H1 (cell line): ENCODE measurements at regions not wholly inside any gene's neighbourhood (a gene's known extent, or its start where the extent isn't known, plus 50 kb on each side); places are given as distances from the start of the nearest gene placed in this dataset.

ENCODE experiments used
- CTCF ChIA-PET: fragments of 300-600 bp; sonication (Branson Sonifier 250); formaldehyde crosslinking; loops from one replicate; lab custom pipeline; 2021; ENCODE audit not compliant: partially characterized antibody; lab: Charles Lee
- POLR2A ChIA-PET: fragments of 300-600 bp; sonication (Branson Sonifier 250); formaldehyde crosslinking; loops from one replicate; lab custom pipeline; 2021; ENCODE audit warnings: inconsistent platforms; ENCODE audit not compliant: partially characterized antibody; lab: Charles Lee
- DNase-seq, 2 experiments: peaks; one replicate each; pipeline versions ENCODE4 v3.0.0 to v3.0.0-alpha.2; 2010 to 2022; ENCODE audit warnings: low spot score in 2 of 2, low read depth in 1 of 2, mixed read lengths in 1 of 2
- FAIRE-seq: peaks from 2 replicates; lab custom pipeline; 2011; peaks lifted over from hg19 to GRCh38; lab: Jason Lieb, UNC
- H2AFZ ChIP-seq: 2 replicates; pipeline ENCODE4 v1.8.1; 2012; ENCODE audit warnings: low read length, inconsistent platforms
- H2AK5ac ChIP-seq: 2 replicates; pipeline ENCODE4 v1.6.1; 2013; ENCODE audit warnings: low read depth, low read length
- H2BK120ac ChIP-seq: replicated peaks from 2 replicates; pipeline ENCODE3; 2013; ENCODE audit warnings: low read depth, low read length, inconsistent platforms
- H2BK12ac ChIP-seq: 2 replicates; pipeline ENCODE4 v1.6.1; 2013; ENCODE audit warnings: low read depth, low read length
- H2BK15ac ChIP-seq: 2 replicates; pipeline ENCODE4 v1.6.1; 2013; ENCODE audit warnings: low read length
- H2BK20ac ChIP-seq: 2 replicates; pipeline ENCODE4 v1.6.1; 2013; ENCODE audit warnings: low read length
- H2BK5ac ChIP-seq: 2 replicates; pipeline ENCODE4 v1.6.1; 2013; ENCODE audit warnings: low read depth, low read length
- H3K14ac ChIP-seq: 2 replicates; pipeline ENCODE4 v1.6.1; 2013; ENCODE audit warnings: inconsistent platforms; ENCODE audit not compliant: insufficient read length
- H3K18ac ChIP-seq: 2 replicates; pipeline ENCODE4 v1.6.1; 2013; ENCODE audit warnings: low read length; ENCODE audit errors: extremely low read depth
- H3K23ac ChIP-seq: 2 replicates; pipeline ENCODE4 v1.6.1; 2013; ENCODE audit warnings: inconsistent platforms; ENCODE audit not compliant: insufficient read length
- H3K23me2 ChIP-seq: 2 replicates; pipeline ENCODE4 v1.6.1; 2013; ENCODE audit warnings: low read depth, low read length
- H3K27ac ChIP-seq: 2 replicates; pipeline ENCODE4 v1.6.1; 2011; ENCODE audit warnings: low read depth, low read length, inconsistent platforms
- H3K27me3 ChIP-seq, 4 experiments: replicated peaks in 1 of 4; 1 replicate in 1 of 4; 2 replicates in 3 of 4; pipeline versions ENCODE4 v1.6.1 to v1.8.1; 2011 to 2013; ENCODE audit warnings: low read length in 3 of 4, mild to moderate bottlenecking in 3 of 4, inconsistent platforms in 2 of 4, mixed read lengths in 2 of 4, moderate library complexity in 1 of 4; ENCODE audit not compliant: control insufficient read depth in 3 of 4, insufficient read depth in 3 of 4; ENCODE audit errors: extremely low read depth in 1 of 4
- H3K36me3 ChIP-seq, 4 experiments: 2 replicates each; pipeline versions ENCODE4 v1.6.1 to v1.8.1; 2011 to 2013; ENCODE audit warnings: mild to moderate bottlenecking in 4 of 4, low read length in 3 of 4, moderate library complexity in 2 of 4, control low read depth in 1 of 4, inconsistent platforms in 1 of 4; ENCODE audit not compliant: insufficient read depth in 4 of 4, control insufficient read depth in 2 of 4
- H3K4ac ChIP-seq: replicated peaks from 2 replicates; pipeline ENCODE3; 2013; ENCODE audit warnings: low read length, low read depth, mixed read lengths, inconsistent platforms; ENCODE audit not compliant: insufficient read length
- H3K4me1 ChIP-seq, 4 experiments: replicated peaks in 1 of 4; 1 replicate in 1 of 4; 2 replicates in 3 of 4; pipeline versions ENCODE4 v1.6.1 to v1.8.1; 2011 to 2013; ENCODE audit warnings: low read length in 3 of 4, inconsistent platforms in 2 of 4, mixed read lengths in 1 of 4; ENCODE audit not compliant: insufficient read depth in 4 of 4, control insufficient read depth in 3 of 4
- H3K4me2 ChIP-seq, 2 experiments: 2 replicates each; pipeline versions ENCODE4 v1.6.1 to v1.8.1; 2011 to 2013; ENCODE audit warnings: low read depth in 2 of 2, low read length in 2 of 2, control low read depth in 1 of 2, inconsistent platforms in 1 of 2, mild to moderate bottlenecking in 1 of 2; ENCODE audit not compliant: insufficient read depth in 1 of 2
- H3K4me3 ChIP-seq, 4 experiments: fragments of 200-600, 300-600 bp in 1 of 4; sonication (generic), shearing (Covaris generic), sonication (Bioruptor Twin) in 1 of 4; 2 replicates each; pipeline versions ENCODE4 v1.5.1 to v1.8.1; 2011 to 2016; ENCODE audit warnings: low read length in 4 of 4, low read depth in 3 of 4, control low read depth in 2 of 4, inconsistent platforms in 2 of 4, mild to moderate bottlenecking in 2 of 4, mixed read lengths in 1 of 4, moderate library complexity in 1 of 4; ENCODE audit not compliant: insufficient read depth in 2 of 4; ENCODE audit errors: extremely low read depth in 1 of 4
- H3K56ac ChIP-seq: replicated peaks from 2 replicates; pipeline ENCODE3; 2013; ENCODE audit warnings: low read depth, mild to moderate bottlenecking, mixed read lengths, low read length, inconsistent platforms; ENCODE audit not compliant: insufficient read length
- H3K79me1 ChIP-seq: 2 replicates; pipeline ENCODE4 v1.6.1; 2013; ENCODE audit warnings: low read depth, low read length, control low read depth
- H3K79me2 ChIP-seq, 2 experiments: 2 replicates each; pipeline versions ENCODE4 v1.6.1 to v1.8.1; 2012 to 2013; ENCODE audit warnings: low read length in 2 of 2, mild to moderate bottlenecking in 2 of 2, inconsistent platforms in 1 of 2; ENCODE audit not compliant: insufficient read depth in 2 of 2, control insufficient read depth in 1 of 2
- H3K9ac ChIP-seq, 4 experiments: replicated peaks in 1 of 4; 1 replicate in 1 of 4; 2 replicates in 3 of 4; pipeline versions ENCODE4 v1.6.1 to v1.8.1; 2011 to 2013; ENCODE audit warnings: low read depth in 3 of 4, low read length in 3 of 4, control low read depth in 2 of 4, mild to moderate bottlenecking in 2 of 4, moderate library complexity in 2 of 4, inconsistent platforms in 1 of 4; ENCODE audit errors: extremely low read depth in 1 of 4
- H3K9me3 ChIP-seq, 2 experiments: 2 replicates each; pipeline versions ENCODE4 v1.6.1 to v1.8.1; 2012 to 2013; ENCODE audit warnings: mild to moderate bottlenecking in 2 of 2, moderate library complexity in 2 of 2, control low read depth in 1 of 2, inconsistent platforms in 1 of 2, low read depth in 1 of 2, low read length in 1 of 2, mixed read lengths in 1 of 2; ENCODE audit not compliant: insufficient read depth in 2 of 2
- H4K20me1 ChIP-seq, 2 experiments: replicated peaks in 1 of 2; 2 replicates each; pipeline versions ENCODE3 to v1.8.1; 2011 to 2013; ENCODE audit warnings: inconsistent platforms in 2 of 2, low read length in 2 of 2, mild to moderate bottlenecking in 1 of 2; ENCODE audit not compliant: insufficient read depth in 2 of 2, control insufficient read depth in 1 of 2
- H4K5ac ChIP-seq: 2 replicates; pipeline ENCODE4 v1.6.1; 2013; ENCODE audit warnings: low read length, low read depth, mixed read lengths, inconsistent platforms; ENCODE audit not compliant: insufficient read length
- H4K8ac ChIP-seq: 2 replicates; pipeline ENCODE4 v1.8.0; 2013; ENCODE audit warnings: mild to moderate bottlenecking, moderate library complexity, low read length, inconsistent platforms; ENCODE audit not compliant: insufficient read depth; ENCODE audit errors: extremely low read depth
- H4K91ac ChIP-seq: replicated peaks from 2 replicates; pipeline ENCODE3; 2013; ENCODE audit warnings: low read length, mixed read lengths, inconsistent platforms; ENCODE audit not compliant: insufficient read length
- CBX8 ChIP-seq: fragments of 300-800, 300-1000 bp; sonication (generic); IDR thresholded peaks from 2 replicates; pipeline ENCODE4 v1.7.1; 2016; ENCODE audit warnings: low read depth, low read length, borderline replicate concordance
- EP300 ChIP-seq, 2 experiments: IDR thresholded peaks; 1 replicate in 1 of 2; 2 replicates in 1 of 2; pipeline ENCODE4 v1.6.1; 2011 to 2012; ENCODE audit warnings: low read depth in 2 of 2, low read length in 2 of 2, mild to moderate bottlenecking in 2 of 2, borderline replicate concordance in 1 of 2, inconsistent platforms in 1 of 2, moderate library complexity in 1 of 2
- EZH2 ChIP-seq: fragments of 200-600 bp; sonication (generic); IDR thresholded peaks from 2 replicates; pipeline ENCODE4 v1.7.1; 2012; ENCODE audit warnings: low read depth, mild to moderate bottlenecking, moderate library complexity, low read length, inconsistent platforms; ENCODE audit not compliant: severe bottlenecking
- FOSL1 ChIP-seq: IDR thresholded peaks from 2 replicates; pipeline ENCODE4 v1.6.1; 2011; ENCODE audit warnings: mild to moderate bottlenecking, low read depth, low read length, moderate library complexity; ENCODE audit not compliant: insufficient read depth
- KDM5A ChIP-seq: fragments of 200-600 bp; IDR thresholded peaks from 2 replicates; pipeline ENCODE4 v1.7.1; 2012; ENCODE audit warnings: mild to moderate bottlenecking, low read length, inconsistent platforms, mixed read lengths
- MAFK ChIP-seq: IDR thresholded peaks from 2 replicates; pipeline ENCODE4 v1.6.1; 2012; ENCODE audit warnings: low read depth, mild to moderate bottlenecking, improper control_type of control experiment, low read length
- PHF8 ChIP-seq: fragments of 200-600 bp; sonication (generic); conservative IDR thresholded peaks from 2 replicates; pipeline ENCODE4 v1.7.1; 2012; ENCODE audit warnings: low read depth, mild to moderate bottlenecking, inconsistent platforms, low read length, moderate library complexity
- RAD21 ChIP-seq, 2 experiments: IDR thresholded peaks in 1 of 2; conservative IDR thresholded peaks in 1 of 2; 2 replicates each; pipeline ENCODE4 v1.6.1; 2011; ENCODE audit warnings: low read depth in 2 of 2, low read length in 2 of 2, improper control_type of control experiment in 1 of 2, inconsistent platforms in 1 of 2, mild to moderate bottlenecking in 1 of 2, moderate library complexity in 1 of 2
- SAP30 ChIP-seq: fragments of 300-600 bp; sonication (generic); IDR thresholded peaks from 2 replicates; pipeline ENCODE4 v1.7.1; 2012; ENCODE audit warnings: low read length, moderate library complexity, mild to moderate bottlenecking, inconsistent platforms; ENCODE audit not compliant: insufficient read depth, insufficient replicate concordance
- SIN3A ChIP-seq, 2 experiments: IDR thresholded peaks in 1 of 2; conservative IDR thresholded peaks in 1 of 2; 2 replicates each; pipeline ENCODE4 v1.6.1; 2011 to 2012; ENCODE audit warnings: low read length in 2 of 2, improper control_type of control experiment in 1 of 2, low read depth in 1 of 2, mild to moderate bottlenecking in 1 of 2
- SP2 ChIP-seq: IDR thresholded peaks from 2 replicates; pipeline ENCODE4 v1.6.1; 2012; ENCODE audit warnings: mild to moderate bottlenecking, low read length, inconsistent platforms
- SUZ12 ChIP-seq: fragments of 200-600 bp; sonication (generic); IDR thresholded peaks from 2 replicates; pipeline ENCODE4 v1.6.1; 2012; ENCODE audit warnings: mild to moderate bottlenecking, inconsistent platforms, low read length, moderate library complexity, mixed read lengths
- TEAD4 ChIP-seq: IDR thresholded peaks from 2 replicates; pipeline ENCODE4 v1.6.1; 2012; ENCODE audit warnings: low read depth, low read length, inconsistent platforms, mixed read lengths
- WGBS, 2 experiments: shearing (Covaris generic) in 1 of 2; methylation state at CpG; one replicate each; pipeline versions ENCODE4 v1.1.6 to v1.1.7; 2013 to 2015; ENCODE audit warnings: low lambda C conversion rate in 2 of 2, mixed read lengths in 2 of 2, inconsistent platforms in 1 of 2, low coverage in 1 of 2, missing lambda C conversion rate in 1 of 2; ENCODE audit not compliant: insufficient replicate concordance in 2 of 2, insufficient coverage in 1 of 2, insufficient read length in 1 of 2; ENCODE audit errors: extremely low coverage in 1 of 2, missing lambda C conversion rate in 1 of 2; 5-methylcytosine and 5-hydroxymethylcytosine counted together

DNA sequence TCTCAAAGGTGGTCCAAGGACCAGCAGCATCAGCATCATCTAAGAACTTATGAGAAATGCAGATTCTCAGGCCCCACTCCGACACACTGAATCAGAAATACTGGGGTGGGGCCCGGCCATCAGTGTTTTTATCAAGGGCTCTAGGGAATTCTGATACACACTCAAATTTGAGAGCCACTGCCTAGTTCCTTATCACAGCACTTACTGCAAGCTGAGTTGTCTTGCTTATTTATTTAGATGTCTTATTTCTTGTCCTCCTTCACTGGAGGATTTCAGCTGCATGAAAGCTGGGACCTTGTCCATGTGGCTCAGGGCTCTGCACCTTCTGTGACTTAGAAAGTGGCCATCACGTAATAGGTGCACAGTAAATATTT lies 139.4 kb upstream of the RREB1 start:
- H3K36me3 ChIP-seq = no peaks in the 10 kb centered on the region
- no peak overlapping the region for H4K91ac ChIP-seq
- H3K23me2 ChIP-seq = no peaks in the 10 kb centered on the region
- no peak overlapping the region for H3K56ac ChIP-seq
- H2AK5ac ChIP-seq = no peak overlapping the region
- FAIRE-seq (no peak), DNase-seq (no peak)
- no peak overlapping the region for H3K18ac ChIP-seq
- no peak overlapping the region for H2BK120ac ChIP-seq
- WGBS, 2 experiments = 90% methylated on average over 3 of the region's 3 CpGs; no CpG with 5 or more reads in 1 of the 2 experiments
- no peak overlapping the region for H2BK12ac ChIP-seq
- CTCF ChIA-PET = interaction anchor here (1.7 kb wide), 1 partner anchor 54 kb away, joined by 4 read pairs; no protein-coding TSS in a partner anchor
- no peaks in the 10 kb centered on the region for H4K20me1 ChIP-seq
- H2BK20ac ChIP-seq = no peak overlapping the region
- H3K27ac ChIP-seq = no peak overlapping the region
- no peak overlapping the region for H2AFZ ChIP-seq
- no peak overlapping the region for H3K4ac ChIP-seq
- no peaks in the 10 kb centered on the region for H3K79me2 ChIP-seq
- no peaks in the 10 kb centered on the region for H3K27me3 ChIP-seq
- H3K79me1 ChIP-seq = no peaks in the 10 kb centered on the region
- no peak overlapping the region for H4K8ac ChIP-seq
- H3K4me3 ChIP-seq = no peak overlapping the region
- no peak overlapping the region for H2BK15ac ChIP-seq
- no peak overlapping the region for H3K4me2 ChIP-seq
- no peak overlapping the region for H4K5ac ChIP-seq
- POLR2A ChIA-PET = interaction anchor here (1.5 kb wide), 1 partner anchor 241 kb away, joined by 3 read pairs; no protein-coding TSS in a partner anchor
- H2BK5ac ChIP-seq = no peak overlapping the region
- H3K9ac ChIP-seq = no peak overlapping the region
- H3K14ac ChIP-seq = no peak overlapping the region
- H3K9me3 ChIP-seq = no peaks in the 10 kb centered on the region
- H3K4me1 ChIP-seq = no peaks in the 10 kb centered on the region; a peak in 1 of 7 replicates
- H3K23ac ChIP-seq = no peak overlapping the region
- TF ChIP-seq SAP30 (no peak), SIN3A (conservative IDR thresholded peaks at IDR 0.05 in 1 of 2, IDR thresholded peaks at IDR 0.05 in 1 of 2; ENCODE audit: low read depth in 1 of 2, low read length in 2 of 2) (no peak), CBX8 (no peak), RAD21 (IDR thresholded peaks at IDR 0.05 in 1 of 2, conservative IDR thresholded peaks at IDR 0.05 in 1 of 2; ENCODE audit: low read depth in 2 of 2, low read length in 2 of 2) (no peak), SUZ12 (no peak), FOSL1 (no peak), EP300 (IDR thresholded peaks at IDR 0.05; ENCODE audit: borderline replicate concordance in 1 of 2, low read depth in 2 of 2, low read length in 2 of 2) (no peak), MAFK (no peak), PHF8 (no peak), KDM5A (no peak), TEAD4 (no peak), SP2 (no peak), EZH2 (no peak)
